ENCODE measurements at regions not wholly inside any gene's neighbourhood (a gene's known extent, or its start where the extent isn't known, plus 50 kb on each side); places are given as distances from the start of the nearest gene placed in this dataset.

DNA sequence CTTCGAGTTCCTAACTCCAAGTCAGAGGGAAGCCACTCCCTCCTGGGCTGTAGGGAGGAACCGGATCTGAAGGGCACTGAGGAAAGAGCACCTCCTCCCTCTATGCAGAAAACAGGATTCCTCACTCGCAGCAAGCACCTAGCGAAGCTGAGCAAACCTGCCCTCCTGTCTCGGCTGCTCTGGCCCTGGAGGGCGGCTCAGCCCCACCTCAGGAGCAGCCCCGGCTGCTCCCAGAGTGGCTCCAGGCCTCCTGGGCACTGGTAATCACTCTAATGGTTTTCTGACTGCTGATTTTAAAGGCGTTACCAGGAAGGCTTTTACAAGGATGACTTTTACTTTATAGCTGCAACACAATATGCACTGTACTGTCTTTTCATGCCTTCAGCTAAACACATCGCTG, 312.5 kb downstream of the TEX29 start:
- no peaks in the 10 kb centered on the region for H3K9me3 ChIP-seq (ENCODE audit: low read depth)
- H3K36me3 ChIP-seq: no peaks in the 10 kb centered on the region
- peaks cover 4% of the 10 kb centered on the region for H3K27me3 ChIP-seq
- H3F3A ChIP-seq (ENCODE audit: low read depth): no peaks in the 10 kb centered on the region
- H3K4me1 Mint-ChIP-seq: peaks cover 39% of the 10 kb centered on the region
- TF ChIP-seq EZH2 (IDR thresholded peaks at IDR 0.05) (no peak), EZH2phosphoT487 (IDR thresholded peaks at IDR 0.05) (no peak), CTCF (IDR thresholded peaks at IDR 0.05) (no peak)
- H3K27me3 Mint-ChIP-seq (ENCODE audit: insufficient read depth, low read depth): peaks cover 9% of the 10 kb centered on the region
- H4K20me1 ChIP-seq (ENCODE audit: low read depth): no peaks in the 10 kb centered on the region
- no peaks in the 10 kb centered on the region for H3K9me3 Mint-ChIP-seq
- no peak overlapping the region for H3K9ac ChIP-seq
- no peak overlapping the region for H3K4me3 Mint-ChIP-seq
- no peak overlapping the region for H3K4me3 ChIP-seq
- no peaks in the 10 kb centered on the region for H3K36me3 Mint-ChIP-seq
- peak overlapping the region; percentile 64 for H2AFZ ChIP-seq (replicated peaks)
- DNase-seq (ENCODE audit: low spot score): peak; percentile 28
- H3K27ac Mint-ChIP-seq: no peak overlapping the region
- H3K79me2 ChIP-seq (ENCODE audit: low read depth): no peaks in the 10 kb centered on the region
- peak overlapping the region; percentile 29 for H3K4me2 ChIP-seq
- no peak overlapping the region for H3K27ac ChIP-seq
- peaks cover 5% of the 10 kb centered on the region for H3K4me1 ChIP-seq

- Histone ChIP-seq H3F3A (ENCODE audit: low read depth) (no peaks in the 10 kb centered on the region), H3K27me3 (peaks cover 4% of the 10 kb centered on the region), H3K9me3 (ENCODE audit: low read depth) (no peaks in the 10 kb centered on the region), H3K79me2 (ENCODE audit: low read depth) (no peaks in the 10 kb centered on the region), H3K27ac (no peak overlapping the region), H3K9ac (no peak overlapping the region), H3K4me1 (peaks cover 5% of the 10 kb centered on the region), H2AFZ (replicated peaks) (peak overlapping the region; percentile 64), H4K20me1 (ENCODE audit: low read depth) (no peaks in the 10 kb centered on the region), H3K4me2 (peak overlapping the region; percentile 29), H3K36me3 (no peaks in the 10 kb centered on the region), H3K4me3 (no peak overlapping the region)
- H3K4me3 Mint-ChIP-seq: no peak overlapping the region
- peaks cover 9% of the 10 kb centered on the region for H3K27me3 Mint-ChIP-seq (ENCODE audit: insufficient read depth, low read depth)
- no peaks in the 10 kb centered on the region for H3K9me3 Mint-ChIP-seq
- no peak for DNase-seq (ENCODE audit: low spot score)
- peaks cover 39% of the 10 kb centered on the region for H3K4me1 Mint-ChIP-seq
- H3K36me3 Mint-ChIP-seq: no peaks in the 10 kb centered on the region
- H3K27ac Mint-ChIP-seq: no peak overlapping the region
- TF ChIP-seq EZH2 (IDR thresholded peaks at IDR 0.05) (no peak), CTCF (IDR thresholded peaks at IDR 0.05) (no peak), EZH2phosphoT487 (IDR thresholded peaks at IDR 0.05) (no peak)
Observed at GRCh38 chr13:111633401-111633800, 313.0 kb downstream of the TEX29 start.

DNA sequence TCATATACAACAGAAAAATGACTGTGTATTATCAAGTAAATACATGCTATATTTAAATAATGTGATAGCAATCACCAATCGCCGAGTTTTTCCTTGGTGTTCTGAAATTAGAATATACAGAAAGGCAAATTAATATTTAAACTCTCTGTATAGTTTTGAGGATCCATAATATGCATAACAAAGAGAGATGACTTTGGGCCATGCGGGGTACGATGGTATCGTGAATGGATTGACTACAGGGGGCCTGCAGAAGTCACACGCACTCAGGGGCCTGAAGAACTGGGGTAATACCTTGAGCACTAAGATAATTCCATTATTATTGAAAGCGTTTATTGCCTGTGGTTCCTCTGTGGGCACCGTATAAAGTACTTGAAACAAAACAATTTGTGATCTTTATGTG, 314.0 kb downstream of the TEX29 start:
- Histone ChIP-seq H3K4me3 (no peak overlapping the region), H3K27ac (no peak overlapping the region), H3K4me2 (no peak overlapping the region), H3F3A (ENCODE audit: low read depth) (no peaks in the 10 kb centered on the region), H4K20me1 (ENCODE audit: low read depth) (no peaks in the 10 kb centered on the region), H3K27me3 (peaks cover 4% of the 10 kb centered on the region), H3K36me3 (no peaks in the 10 kb centered on the region), H3K4me1 (peaks cover 5% of the 10 kb centered on the region), H3K79me2 (ENCODE audit: low read depth) (no peaks in the 10 kb centered on the region), H2AFZ (replicated peaks) (no peak overlapping the region), H3K9ac (no peak overlapping the region), H3K9me3 (ENCODE audit: low read depth) (no peaks in the 10 kb centered on the region)
- H3K36me3 Mint-ChIP-seq: no peaks in the 10 kb centered on the region
- peaks cover 10% of the 10 kb centered on the region for H3K27me3 Mint-ChIP-seq (ENCODE audit: insufficient read depth, low read depth)
- peaks cover 40% of the 10 kb centered on the region for H3K4me1 Mint-ChIP-seq
- H3K4me3 Mint-ChIP-seq: no peak overlapping the region
- H3K27ac Mint-ChIP-seq: no peak overlapping the region
- TF ChIP-seq CTCF (IDR thresholded peaks at IDR 0.05) (no peak), EZH2phosphoT487 (IDR thresholded peaks at IDR 0.05) (no peak), EZH2 (IDR thresholded peaks at IDR 0.05) (no peak)
- no peak for DNase-seq (ENCODE audit: low spot score)
- no peaks in the 10 kb centered on the region for H3K9me3 Mint-ChIP-seq
